Stimulated activated CD4-positive, alpha-beta T cell treated with anti-CD3 and anti-CD28 coated beads, Interleukin-12 subunit alpha, Interleukin-12 subunit beta, amount 100 ng/mL, for 24 hours (primary cell): ENCODE measurements at regions not wholly inside any gene's neighbourhood (a gene's known extent, or its start where the extent isn't known, plus 50 kb on each side); places are given as distances from the start of the nearest gene placed in this dataset.

Experiments used
- DNase-seq, 2 experiments: peaks; one replicate each; pipeline ENCODE4 v3.0.0-alpha.2; 2020; ENCODE audit warnings: low read depth in 2 of 2

DNA sequence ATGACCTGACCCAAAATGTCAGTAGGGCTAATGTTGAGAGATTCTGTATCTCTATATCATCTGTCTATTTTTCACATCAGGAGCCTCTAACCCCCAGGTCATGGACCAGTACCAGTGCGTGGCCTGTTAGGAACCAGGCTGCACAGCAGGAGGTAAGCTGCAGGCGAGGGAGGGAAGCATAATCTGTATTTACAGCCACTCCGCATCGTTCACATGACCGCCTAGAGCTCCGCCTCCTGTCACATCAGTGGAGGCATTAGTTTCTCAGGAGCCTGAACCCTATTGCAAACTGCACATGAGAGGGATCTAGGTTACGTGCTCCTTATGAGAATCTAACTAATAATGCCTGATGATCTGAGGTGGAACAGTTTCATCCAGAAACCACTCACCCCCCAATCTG lies 180.6 kb downstream of the RDH14 start:
- no peak for DNase-seq

DNA sequence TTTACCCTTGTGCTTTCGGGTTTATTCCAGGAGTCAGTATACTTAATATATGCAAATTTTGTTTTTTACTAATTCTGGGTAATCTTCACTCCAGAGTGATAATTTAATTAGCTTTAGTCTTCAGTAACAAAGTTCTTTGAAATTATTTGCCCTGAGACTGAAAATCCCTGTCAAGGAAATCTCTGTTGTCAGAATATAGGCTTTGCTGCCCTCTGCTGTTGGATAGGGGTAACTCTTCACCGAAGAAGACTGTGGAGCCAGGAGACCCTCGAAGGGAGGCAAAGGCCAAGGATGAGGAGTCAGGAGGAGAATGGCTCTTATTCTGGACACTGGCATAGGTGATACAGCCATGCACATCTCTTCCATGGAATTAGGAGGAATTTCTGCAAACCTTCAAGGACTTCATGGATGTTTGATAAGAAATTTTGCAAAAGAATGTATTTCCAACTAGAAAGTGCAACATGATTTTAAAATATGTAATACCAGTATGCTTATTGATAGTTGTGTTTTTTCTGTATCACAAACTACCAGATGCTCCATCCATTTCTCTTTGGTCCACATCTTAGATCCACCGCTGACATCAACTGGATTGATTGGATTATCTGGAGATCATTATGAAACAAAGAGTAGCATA lies 182.3 kb downstream of the RDH14 start:
- no peak for DNase-seq

DNA sequence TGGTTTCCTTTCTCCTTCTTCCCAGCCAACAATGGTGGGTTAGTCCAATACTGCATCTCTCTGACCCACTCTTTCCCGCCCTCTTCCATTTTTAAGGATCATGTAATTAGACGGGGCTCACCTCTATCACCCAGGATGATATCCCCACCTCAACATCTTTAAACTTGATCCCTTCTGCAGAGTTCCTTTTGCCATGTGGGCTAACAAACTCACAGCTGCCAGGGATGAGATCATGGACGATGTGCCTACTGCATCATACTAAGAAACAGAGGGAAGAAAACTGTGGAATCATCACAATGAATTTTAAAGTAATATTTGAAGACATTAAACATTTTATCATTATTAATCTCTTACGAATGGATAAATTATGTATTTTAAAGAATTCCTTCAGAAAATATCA lies 183.5 kb downstream of the RDH14 start:
- DNase-seq = no peak

DNA sequence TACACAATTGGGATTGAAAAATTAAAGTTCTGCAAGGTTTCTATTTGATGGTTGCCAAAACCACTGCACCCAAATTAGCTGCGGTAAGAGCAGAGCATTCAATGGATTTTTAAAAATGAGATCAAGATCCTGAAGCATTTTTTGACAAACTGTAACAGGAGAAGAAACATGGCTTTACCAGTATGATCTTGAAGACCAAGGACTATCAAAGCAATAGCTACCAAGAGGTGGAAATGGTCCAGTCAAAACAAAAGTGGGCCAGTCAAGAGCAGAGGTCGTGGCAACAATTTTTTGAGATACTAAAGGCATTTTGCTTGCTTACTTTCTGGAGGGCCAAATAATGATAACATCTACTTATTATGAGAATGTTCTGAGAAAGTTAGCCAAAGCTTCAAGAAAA lies 186.8 kb downstream of the RDH14 start:
- DNase-seq = no peak

DNA sequence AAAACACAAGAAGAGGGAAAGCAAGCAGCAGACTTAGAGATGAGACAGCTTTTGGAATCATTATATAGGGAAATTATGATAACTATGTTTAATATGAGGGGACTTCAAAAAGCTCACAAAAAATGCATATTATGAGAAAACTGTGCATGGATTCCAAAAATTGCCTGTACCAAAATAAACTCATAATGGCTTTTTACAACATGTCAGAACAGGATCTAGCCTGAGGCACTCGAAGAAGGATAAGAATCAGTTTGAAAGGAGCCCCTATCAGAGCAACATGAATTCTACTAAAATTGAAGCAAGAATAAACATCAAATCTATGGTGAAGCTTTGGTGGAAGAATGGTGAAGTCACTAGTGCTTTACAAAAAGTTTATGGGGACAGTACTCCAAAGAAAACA lies 187.4 kb downstream of the RDH14 start:
- DNase-seq = no peak

DNA sequence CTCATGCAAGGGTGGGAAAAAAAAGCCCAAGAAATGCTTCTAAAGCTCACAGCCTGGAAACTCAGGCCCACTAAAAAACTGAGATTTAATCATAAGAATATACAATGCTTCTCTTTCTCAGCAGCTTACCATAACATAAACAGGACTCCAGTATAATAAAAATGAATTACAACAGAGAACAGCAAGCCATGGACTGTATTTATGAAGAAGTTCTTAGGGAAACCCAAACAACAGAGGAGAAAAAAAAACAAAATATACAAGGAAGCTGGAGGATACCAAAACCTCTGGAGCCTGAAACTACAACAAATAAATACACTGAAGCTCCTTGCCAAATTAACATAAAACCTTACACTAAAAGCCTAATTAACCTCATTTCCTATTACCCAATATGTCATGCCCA lies 187.8 kb downstream of the RDH14 start:
- DNase-seq = no peak

DNA sequence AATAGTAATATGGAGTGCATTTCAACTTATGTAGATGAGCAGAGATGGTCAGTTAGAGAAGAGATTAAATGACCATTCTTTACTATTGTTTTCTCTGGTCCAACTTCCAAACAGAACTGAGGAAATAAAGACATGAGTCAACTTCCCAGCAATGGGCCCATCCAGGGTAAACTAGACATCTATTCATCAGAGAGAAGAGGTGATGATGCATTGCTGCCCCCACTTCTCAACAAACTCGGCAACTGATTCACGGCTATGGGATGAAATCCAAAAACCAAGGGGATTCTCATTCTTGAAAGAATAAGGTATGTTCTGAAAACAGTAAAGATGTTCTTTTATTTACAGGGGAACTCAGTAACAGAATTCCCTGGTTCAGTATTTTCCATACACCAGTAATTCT lies 190.7 kb downstream of the RDH14 start:
- no peak for DNase-seq

DNA sequence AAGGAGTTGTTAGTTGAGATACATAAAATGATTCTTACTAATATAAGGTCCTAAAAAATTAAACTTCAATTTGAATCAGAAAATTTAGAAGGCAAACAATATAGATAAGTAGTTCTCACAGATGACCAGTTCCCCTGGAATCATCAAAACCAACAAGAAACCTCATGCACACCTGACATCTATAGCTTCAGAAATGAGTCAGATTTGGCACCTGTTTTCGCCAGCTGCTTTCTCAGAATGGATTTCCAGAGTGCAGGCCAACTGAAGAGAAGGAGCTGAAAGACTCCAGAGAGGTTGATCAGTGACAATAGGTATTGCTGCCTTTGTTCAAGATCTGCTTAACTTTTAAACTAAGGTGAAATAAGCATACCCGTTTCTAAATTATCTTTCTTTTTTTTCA lies 192.4 kb downstream of the RDH14 start:
- no peak for DNase-seq

DNA sequence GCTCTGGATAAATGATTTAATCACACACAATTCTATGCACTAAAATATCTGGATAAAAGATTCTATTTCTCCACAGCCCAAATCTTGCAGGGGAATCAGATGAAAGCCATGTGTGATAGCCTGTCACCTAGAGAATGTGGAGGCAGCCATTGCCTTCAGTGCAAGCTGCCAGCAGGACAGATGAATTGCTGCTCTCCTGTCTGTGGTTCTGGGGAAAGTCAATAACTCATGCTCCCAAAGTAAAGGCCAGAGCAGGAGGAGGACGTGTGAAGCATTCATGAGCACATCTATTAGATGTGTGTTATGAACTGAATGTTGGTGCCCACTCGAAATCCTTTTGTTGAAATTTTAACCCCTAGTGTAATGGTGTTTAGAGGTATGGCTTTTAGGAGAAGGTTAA lies 195.1 kb downstream of the RDH14 start:
- no peak for DNase-seq

DNA sequence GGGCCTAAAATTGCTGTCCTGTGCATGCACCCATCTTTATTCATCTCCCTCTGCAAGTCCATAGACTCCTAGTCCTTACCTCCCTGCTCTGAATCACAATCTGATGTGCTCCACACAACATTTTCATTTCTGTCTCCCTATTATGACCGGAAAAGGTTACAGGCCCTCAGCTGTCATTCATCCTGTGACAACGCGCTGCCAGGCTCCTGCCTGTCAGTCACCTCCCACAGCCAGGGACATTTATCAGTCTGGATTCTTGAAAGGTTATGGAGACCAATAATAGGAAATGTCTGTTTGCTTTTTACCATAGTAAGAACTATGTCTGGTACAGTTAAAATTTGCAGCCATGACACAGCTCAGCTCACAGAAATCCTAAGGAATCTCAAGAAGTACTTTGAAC lies 197.1 kb downstream of the RDH14 start:
- DNase-seq = no peak

DNA sequence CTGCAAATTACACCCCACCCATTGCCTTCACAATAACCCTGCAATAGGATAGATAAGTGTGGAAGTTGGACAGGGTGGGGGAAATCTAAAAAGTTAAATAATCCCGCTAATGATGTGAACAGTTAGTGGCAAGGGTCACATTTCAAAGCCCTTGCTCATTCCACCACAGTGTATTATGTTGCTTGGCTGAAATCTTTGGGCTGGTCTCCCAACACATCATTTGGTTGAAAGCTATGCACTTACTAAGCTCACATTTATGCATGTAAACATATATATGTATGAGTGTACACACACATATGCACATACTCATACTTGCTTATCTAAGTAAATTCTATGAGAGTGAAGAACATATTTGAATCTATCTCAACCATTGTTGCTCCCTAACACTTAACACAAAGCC lies 197.8 kb downstream of the RDH14 start:
- DNase-seq = no peak

DNA sequence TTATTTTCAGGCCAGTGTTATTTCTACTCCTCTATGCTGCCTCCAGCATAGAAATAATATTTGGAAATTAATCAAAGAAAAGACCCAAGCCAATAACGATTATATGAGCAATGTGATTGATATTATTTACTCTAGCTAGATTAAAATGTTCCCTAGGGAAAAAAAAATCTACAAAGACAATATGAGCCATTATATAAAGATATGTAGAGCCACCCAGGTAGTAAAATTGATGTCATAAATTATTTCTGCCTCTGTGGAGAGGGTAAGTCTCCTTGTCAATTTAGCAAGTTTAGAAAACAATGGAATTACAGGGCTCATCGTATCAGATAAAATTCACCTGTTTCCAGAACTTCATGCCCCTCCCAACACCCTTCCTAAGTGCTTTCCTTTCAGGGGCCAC lies 202.9 kb downstream of the RDH14 start:
- DNase-seq = no peak

DNA sequence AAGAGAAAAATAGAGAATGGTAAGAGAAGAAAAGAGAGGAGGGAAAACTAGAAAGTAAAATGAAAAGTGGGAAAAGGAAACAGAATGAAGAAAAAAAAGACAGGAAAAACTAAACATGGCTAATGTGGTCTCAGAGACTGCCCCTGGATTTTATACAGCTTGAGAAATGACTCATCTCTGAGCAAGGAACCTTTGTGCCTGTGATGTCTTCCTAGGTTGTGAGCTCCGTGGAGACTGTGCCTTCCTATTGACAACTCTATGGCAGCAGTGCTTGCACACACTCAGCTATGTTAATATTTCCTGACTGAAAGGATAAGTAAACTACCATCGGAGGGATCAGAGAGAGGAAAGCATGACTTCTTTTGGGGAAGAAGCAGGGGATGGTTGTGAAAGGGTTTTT lies 203.8 kb downstream of the RDH14 start:
- DNase-seq = no peak

DNA sequence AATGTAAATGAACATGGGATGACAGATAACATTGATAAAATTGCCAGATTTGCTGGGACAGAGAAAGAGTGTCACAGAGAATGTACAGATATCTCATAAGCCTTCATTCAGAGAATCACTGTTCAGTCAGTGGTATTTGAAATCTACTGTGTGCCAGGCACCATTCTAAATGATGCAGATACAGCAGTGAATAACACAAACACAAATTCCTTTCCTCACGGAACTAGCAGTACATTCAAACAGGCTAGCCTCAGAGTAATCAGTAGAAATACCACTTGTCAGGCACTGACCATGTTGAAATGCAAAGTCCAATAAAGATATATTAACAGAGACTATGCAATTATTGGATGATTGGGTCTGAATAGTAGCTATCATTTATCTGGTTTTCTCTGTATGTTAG lies 211.0 kb downstream of the RDH14 start:
- no peak for DNase-seq

DNA sequence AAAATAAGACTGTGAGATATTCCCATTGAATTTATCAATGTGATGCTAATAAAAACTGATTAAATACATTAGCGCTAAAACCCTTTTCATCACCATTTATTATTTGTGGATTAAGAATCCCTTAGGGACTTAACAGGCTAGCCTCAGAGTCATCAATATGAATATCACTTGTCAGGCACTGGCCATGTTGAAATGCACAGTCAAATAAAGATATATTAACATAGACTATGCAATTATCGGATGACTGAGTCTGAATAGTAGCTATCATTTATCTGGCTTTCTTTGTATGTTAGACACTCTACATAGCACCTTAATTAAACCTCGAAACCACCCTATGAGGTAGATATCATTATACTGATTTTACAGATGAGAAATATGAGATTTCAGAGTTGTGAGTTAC lies 213.6 kb downstream of the RDH14 start:
- DNase-seq = no peak

DNA sequence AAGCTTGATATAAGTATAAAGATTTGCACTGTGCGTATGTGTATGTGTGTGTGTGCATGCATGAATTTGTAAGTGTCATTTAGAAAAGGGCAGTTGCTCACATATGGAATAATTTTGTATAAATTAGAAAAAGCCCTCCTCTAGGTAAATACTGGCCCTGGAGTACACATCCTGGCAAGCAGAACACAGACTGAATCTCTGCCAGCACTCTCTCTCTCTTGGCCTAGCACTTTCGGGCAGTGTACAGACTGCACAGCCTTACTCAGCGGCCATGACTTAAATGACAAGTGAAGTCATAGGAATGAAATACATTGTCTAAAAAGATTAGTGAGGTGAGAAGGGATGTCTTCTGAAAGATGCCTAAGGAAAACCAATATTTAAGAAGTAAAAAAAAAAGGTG lies 214.1 kb downstream of the RDH14 start:
- DNase-seq = no peak

DNA sequence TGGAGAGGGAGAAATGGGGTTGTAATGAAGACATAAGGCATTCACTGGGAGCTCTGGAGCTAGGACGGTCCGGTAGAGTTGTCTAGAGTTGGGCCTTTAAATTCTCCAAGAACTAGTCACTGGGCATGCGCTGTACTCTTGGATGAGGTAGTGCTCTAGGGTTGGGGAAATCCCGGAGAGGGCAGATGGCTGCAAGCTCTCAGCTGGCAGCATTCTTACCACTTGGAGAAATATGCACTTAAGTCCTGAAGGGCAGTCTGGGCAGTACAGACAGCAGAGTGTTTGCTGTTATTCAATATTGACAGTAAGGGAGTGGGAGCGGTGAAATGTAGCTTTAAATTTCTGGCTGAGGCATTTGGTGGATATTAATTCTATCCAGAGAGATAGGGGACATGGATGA lies 214.6 kb downstream of the RDH14 start:
- no peak for DNase-seq

DNA sequence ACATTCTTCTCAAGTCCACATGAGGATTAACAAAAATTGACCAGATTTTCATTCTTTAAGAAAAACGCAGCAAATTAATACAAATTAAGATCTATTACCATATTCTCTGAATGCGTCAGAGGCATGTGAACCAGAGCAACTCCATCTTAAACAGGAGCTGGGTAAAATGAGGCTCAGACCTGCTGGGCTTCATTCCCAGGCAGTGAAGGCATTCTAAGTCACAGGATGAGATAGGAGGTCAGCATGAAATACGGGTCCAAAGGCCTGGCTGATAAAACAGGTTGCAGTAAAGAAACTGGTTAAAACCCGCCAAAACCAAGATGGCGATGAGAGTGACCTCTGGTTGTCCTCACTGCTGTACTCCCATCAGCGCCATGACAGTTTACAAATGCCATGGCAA lies 217.6 kb downstream of the RDH14 start:
- no peak for DNase-seq

DNA sequence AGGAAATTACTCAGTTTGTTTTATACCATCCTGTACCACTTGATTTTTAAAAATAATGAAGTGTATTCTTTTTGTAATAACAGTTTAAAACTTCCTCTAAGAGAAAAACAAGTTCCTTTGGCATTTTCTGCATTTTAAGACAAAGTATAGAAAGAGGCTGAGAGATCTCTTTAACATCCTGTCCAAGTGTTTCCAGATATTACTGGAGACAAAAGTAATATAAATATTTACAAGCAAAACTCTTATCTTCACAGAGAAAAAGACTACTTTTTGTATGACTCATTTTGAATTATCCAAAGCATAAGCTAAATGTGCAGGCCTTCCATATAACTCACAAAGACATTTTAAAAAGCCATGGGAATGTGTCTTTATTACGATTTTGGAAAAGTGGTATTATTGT lies 221.1 kb downstream of the RDH14 start:
- no peak for DNase-seq

DNA sequence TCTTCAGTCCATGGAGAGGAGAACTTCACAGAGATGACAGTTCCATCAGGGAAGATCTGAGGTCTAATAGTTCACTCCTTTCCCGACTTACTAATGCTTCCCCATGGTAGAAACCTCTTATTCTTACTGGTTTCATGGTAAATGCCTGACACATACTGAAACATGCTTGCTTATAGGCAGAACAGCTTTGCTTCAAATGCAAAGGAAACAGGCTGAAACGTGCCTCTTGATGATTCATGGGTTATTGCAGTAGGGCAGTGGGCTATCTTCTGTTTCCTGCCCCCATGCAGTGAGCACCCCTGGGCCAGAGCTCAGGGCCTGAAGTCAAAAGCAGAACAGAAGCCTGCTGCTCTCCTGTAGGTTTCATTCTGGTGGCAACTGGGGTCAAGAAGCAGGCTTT lies 223.5 kb downstream of the RDH14 start:
- DNase-seq = no peak

DNA sequence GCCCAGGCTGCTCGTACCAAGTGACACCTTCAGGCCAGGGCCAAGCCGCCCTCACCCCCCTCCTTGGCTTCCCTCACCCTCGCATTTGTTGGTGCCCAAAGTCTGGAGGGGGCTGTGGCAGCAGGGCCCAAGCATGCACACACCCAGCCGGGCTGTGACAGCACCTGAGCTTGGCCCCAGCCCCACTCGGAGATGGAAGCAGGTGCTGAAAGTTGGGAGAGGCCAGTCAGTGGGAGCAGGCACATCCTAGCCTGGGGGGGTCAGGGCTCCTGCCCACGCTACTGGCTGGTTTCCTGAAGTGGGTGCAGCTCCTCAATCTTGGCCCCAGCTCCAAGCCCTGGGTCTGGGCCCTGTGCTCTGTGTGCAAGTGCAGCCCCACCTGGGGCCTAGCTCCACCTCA lies 228.0 kb downstream of the RDH14 start:
- no peak for DNase-seq

DNA sequence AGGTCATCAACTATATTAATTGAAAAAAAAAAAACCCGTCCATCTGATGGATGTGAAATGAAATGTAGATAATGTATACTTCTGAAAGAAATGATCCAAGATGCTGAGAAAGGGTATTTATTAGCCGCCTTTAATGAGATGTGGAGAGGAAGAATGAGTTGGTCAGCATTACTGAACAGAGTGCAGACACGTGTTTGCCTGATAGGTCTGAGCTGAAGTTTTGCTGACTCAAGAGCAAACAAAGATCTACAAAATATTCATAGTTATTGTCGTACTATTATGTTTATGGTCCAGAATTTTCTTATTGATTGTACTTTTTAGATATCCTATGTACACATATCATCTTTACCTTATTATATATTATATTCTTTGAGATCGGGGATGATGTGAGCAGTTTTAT lies 235.3 kb downstream of the RDH14 start:
- DNase-seq = no peak

DNA sequence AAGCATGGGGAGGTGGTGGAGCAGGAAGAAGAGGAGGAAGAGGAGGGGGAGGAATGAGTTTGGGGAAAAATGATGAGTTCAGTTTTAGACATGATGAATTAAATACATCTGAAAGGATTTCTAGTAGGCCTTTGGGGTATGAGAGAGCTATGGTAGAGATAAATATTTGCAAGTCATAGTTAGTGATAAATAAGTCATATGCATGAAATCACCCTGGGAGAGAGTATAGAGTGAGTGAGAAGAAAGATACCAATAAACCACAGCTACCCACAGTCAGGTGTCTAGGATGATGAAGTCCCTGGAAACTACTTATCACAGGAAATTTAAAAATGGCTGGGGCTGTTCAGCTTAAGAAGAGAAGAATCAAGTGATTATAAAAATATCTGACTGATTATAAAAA lies 240.5 kb downstream of the RDH14 start:
- no peak for DNase-seq

DNA sequence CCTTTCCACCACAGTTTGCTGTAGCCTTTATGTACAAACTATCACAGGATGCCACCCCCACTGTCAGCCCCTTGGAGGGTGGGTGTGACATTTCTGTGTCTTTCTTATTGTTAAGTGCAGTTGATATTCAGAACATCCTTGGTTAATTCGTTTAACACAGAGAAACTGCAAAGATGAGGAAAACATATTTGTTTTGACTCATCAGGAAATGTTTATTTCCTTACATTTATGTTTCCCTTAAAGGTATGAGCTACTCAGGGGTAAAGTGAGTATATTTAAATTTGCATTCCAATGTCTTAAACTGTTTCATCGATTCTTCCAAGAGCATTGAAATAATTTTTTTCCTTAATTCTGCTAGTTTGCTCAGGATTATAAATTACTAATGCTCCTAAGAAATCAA lies 243.4 kb downstream of the RDH14 start:
- DNase-seq = no peak

DNA sequence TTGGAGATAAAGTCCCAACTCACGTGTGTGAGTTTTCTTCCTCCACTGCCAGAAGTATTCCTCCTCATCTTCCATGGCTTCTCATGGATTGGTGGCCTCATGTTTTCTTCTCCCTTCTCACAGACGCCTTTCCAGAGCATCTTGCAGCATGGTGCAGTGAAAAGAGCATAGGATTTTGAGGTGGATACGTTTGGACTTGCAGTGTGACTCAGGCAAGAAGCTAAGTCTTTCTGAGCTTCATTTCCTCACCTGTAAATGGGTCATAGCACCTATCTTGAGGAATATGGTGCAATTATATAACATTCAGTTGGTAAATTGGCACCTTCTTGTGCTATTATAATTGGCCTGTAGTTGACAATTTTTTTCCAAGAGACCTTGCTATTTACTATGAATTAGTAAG lies 247.6 kb downstream of the RDH14 start:
- DNase-seq = no peak
